GM21619 (cell line): ENCODE measurements at regions not wholly inside any gene's neighbourhood (a gene's known extent, or its start where the extent isn't known, plus 50 kb on each side); places are given as distances from the start of the nearest gene placed in this dataset.
"Not testable (repeated sequence)": the region's sequence is repeated elsewhere in the genome, so short reads cannot be mapped to it uniquely, and the experiment has no call there.

ENCODE experiments used
- ATAC-seq: cut with Tn5 transposase; IDR thresholded peaks from one replicate; pipeline ENCODE4 v1.9.1; 2021; ENCODE audit not compliant: unreplicated experiment

DNA sequence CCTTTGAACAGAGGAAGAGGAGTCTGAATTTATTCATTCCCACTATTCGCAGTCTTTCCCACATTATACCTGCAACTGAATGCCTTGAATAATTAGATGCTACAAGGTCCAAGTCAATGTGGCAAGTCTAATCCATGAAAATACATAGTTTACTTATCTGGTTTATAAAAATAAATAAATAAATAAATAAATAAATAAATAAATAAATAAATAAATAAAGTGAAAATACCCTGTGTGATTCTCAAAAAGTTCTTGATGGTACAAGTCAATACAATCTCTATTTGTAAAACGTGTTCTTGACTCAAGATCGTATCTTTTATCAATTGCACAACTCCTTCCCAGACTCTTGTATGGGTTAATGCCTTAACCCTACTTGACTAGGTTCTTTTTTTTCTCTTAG lies 417.7 kb downstream of the ZWINT start:
- ATAC-seq: no peak

- no peak for ATAC-seq
These were observed 431.8 kb downstream of the ZWINT start for GRCh38 chr10:55929291-55929690.

GRCh38 chr10:55899472-55900147 lies 461.4 kb downstream of the ZWINT start:
- ATAC-seq: not testable (repeated sequence)

DNA sequence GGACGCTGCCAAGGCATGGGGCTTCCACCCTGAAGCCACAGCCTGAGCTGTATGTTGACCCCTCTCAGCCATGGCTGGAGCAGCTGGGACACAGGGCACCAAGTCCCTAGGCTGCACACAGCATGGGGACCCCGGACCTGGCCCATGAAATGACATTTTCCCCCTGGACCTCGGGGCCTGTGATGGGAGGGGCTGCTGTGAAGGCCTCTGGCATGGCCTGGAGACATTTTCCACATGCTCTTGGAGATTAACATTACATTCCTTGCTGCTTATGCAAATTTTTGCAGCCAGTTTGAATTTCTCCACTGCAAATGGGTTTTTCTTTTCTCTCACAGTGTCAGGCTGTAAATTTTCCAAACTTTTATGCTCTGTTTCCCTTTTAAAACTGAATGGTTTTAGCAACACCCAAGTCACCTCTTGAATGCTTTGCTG lies 463.6 kb downstream of the ZWINT start:
- no peak for ATAC-seq

GRCh38 chr10:55892276-55892675 lies 468.8 kb downstream of the ZWINT start:
- no peak for ATAC-seq

GRCh38 chr10:55881588-55881987 lies 479.5 kb downstream of the ZWINT start:
- no peak for ATAC-seq

DNA sequence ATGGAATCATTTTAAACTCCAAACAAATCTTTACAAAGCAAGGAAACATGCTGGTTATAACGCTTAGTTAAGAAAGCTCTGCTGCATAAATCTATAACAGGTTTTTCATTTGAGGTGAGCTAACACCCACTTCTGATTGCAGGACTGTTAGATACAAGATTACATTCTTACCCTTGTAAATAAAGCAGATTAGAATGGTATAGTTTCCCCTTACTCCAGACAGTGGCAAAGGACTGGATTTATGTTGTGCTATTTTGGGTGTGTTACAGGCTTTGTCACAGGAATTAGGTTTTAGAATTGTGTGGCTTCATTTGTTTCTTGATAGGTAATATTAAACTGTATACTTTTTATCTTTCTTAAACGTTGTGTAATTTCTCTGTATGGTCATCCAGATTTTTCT lies 487.6 kb downstream of the ZWINT start:
- no peak for ATAC-seq

DNA sequence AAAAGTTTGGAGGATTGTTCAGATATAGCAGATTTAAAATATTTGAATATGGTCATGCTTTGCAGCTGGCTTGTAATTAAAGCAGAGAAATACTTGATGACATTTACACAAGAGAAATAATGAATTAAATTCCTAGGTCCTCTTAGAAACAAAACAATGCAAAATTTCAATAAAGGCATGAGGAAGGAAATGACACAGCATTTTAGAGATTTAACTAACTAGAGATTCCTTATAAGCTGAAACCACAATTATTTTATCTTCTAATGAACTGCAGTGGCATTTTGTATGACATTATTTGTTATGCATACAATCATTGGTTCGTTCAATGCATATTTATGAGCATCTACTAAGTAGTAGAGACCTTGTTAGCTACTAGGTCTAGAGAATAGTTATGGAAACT lies 490.9 kb downstream of the ZWINT start:
- no peak for ATAC-seq

DNA sequence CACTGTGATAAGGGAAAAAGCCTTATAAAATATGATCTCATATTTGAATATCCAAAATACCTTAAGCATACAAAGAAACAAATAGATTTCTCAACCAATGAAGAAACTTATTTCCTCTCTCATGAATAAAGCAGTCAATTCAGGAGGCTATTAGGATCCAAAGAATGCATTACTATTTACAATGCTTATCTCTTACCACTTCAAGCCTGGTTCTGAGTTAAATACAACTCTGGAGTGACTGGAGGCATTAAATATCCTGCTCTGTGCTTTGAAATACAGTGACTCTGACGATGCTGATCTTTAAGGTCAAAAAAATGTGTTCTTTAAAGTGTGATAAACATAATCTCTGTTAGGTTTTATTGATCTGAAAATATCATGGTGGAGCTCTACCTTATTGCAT lies 493.2 kb downstream of the ZWINT start:
- no peak for ATAC-seq

DNA sequence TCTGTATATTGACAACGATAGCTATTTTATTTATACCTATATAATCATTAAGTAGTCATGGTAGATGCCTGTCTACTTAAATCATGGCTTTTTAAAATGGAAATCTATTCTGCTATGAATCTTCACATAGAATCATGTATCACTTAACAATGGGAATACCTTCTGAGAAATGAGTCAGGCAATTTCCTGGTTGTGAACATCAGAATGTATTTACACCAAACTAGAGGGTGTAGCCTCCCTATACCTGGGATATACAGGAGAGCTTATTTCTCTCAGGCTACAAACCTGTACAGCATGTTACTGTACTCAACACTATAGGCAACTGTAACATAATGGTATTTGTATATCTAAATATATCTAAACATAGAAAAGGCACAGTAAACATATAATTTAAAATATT lies 502.3 kb downstream of the ZWINT start:
- ATAC-seq: no peak

GRCh38 chr10:55852900-55853299 lies 508.2 kb downstream of the ZWINT start:
- no peak for ATAC-seq

GRCh38 chr10:55837273-55837672 lies 523.8 kb downstream of the ZWINT start:
- ATAC-seq: no peak

DNA sequence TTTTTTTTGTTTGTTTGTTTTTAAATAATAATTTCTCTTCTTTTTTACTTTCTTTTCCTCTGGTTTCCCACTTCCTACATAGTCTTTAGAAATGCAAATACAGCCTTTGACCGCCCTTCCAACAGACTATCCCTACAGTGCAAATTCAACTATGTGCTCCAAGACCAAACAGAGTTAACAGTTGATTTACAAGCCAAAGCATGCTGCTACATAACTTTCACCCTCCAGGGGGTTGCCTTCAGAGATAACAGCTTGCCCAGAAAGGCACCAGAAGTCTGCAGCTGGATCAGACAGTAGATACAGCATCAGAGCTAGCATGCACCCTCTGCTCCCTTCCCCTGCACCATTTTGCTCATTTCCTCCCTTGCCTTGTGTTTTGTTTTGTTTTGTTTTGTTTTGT lies 539.0 kb downstream of the ZWINT start:
- no peak for ATAC-seq

DNA sequence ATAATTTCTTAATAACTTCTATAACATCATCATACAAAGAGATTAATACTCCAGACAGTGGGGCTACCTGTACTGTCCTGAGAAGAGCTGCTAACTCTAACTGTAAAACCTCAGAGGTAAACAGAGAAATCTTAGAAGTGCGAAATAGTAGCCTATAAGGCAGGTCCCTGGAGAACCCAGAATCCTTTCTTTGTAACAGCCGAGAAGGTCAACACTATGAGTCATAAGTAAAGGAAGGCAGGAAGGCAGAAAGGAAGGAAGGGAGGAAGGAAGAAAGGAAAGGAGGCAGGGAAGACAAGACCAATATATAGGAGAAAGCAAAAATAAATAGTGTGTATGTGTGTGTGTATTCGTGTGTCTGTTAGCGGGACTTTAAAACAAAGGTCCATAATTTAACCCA lies 540.6 kb downstream of the ZWINT start:
- no peak for ATAC-seq

DNA sequence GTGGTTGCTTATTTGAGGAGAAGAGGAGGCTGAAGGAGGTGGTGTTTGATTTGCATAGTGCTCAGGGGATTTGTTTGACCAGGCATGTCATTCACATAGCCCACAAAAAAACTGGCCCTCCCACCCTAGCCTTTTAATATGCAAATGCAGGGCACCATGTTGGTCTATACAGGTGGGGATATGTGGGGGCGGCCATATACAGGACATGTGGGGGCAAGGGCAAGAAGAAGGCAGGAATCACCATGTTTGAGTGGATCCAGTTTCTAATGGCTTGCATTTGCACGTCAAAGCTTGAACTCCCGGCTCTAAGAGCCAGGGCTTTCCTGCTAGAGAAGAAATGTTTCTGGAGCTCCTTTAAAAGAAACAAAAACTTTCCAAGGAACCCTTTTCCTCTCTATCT lies 541.0 kb downstream of the ZWINT start:
- no peak for ATAC-seq

DNA sequence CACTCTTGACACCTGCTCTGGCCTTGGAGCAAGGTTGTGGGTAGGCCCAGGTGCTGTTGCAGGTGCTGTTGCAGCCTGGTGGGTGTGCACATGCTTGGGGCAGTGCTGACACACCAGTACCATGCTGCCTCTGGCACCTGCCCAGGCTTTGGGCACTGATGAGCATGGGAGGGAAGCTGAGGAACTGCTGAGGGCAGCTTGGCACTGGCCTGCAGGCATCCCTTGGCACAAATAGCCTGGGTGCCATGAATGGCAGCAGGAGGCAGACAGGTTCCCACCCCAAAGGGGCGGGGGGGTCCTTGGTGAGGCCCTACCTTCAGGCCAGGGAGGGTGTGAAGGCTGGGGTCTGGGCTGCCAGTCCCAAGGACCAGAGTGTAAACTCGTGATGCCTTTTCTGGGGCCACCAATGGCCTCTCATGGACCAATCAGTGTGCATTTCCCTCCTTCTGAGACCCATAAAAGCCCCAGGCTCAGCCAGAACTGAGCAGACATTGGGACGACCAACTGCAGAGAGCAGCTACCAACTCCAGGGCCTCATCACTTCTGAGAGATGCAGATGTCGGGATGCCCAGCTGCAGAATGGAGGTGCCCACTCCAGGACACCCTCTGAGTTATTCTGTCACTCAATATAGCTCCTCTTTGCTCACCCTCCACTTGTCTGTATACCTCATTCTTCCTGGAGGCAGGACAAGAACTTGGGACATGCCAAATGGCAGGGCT lies 547.4 kb downstream of the ZWINT start:
- ATAC-seq: no peak

DNA sequence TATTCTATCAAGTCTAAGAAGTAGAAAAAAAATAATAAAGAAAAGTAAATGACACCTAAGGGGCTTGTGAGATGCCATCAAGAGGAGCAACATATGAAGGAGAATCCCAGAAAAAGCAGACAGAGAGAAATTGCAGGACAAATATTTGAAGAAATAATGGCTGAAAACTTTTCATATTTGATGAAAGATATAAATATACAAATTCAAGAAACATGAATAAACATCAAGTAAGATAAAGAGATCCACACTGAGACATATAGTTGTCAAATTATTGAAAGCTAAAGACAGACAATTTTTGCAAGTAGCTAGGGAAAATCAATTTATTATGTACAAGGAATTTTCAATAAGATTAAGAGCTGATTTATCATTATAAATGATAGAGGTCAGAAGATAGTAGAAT lies 558.0 kb downstream of the ZWINT start:
- ATAC-seq: no peak

GRCh38 chr10:55801353-55801661 lies 559.8 kb downstream of the ZWINT start:
- no peak for ATAC-seq

DNA sequence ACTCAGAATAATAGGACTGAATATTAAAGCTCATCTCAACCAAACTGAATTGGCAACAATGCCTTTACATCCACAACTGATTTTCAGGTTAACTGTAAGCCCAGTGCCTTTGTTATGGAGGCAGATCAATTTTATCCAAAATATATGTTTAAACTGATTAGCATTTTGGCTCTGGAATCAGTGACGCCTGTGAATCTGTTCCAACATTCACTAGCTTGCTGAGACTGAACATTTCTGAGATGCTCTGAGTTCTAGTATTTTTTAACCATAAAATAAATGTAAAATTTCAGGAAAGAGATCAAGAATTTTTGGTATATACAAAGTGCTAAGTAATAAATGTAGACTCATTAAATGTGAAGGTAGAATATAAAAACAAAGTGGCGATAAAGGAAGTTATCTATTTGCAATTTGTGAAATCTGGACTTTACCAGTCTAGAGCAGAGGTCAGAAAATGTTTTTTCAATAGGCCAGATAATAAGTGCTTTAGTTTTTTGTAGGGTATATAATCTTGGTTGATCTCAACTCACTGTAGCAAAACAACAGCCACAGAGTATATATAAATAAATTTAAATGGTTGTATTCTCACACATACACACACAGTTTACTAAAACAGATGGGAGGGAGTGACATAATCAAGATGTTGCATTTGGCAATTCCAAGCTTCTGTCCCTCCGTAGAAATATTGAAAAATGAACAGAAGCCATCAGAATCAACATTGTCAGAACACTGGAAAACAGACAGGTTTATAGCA lies 560.3 kb downstream of the ZWINT start:
- no peak for ATAC-seq

DNA sequence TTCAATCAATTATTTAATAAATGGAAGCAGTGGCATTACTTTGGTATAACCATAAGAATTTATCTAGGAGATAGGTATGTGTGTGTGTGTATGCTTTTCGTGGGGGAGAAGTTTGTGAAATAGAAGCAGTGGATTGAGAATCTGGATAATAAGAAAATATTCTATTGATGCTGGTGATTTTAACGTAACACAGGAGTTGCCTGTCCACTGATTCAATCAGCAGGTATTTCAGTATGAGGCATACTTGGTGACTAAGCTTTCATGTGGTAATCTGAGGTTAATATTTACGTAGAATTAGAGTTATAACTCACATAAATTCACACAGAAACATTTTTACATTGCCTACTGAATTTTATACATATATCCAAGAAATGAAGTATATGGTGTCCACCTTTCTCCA lies 568.0 kb downstream of the ZWINT start:
- ATAC-seq: no peak

DNA sequence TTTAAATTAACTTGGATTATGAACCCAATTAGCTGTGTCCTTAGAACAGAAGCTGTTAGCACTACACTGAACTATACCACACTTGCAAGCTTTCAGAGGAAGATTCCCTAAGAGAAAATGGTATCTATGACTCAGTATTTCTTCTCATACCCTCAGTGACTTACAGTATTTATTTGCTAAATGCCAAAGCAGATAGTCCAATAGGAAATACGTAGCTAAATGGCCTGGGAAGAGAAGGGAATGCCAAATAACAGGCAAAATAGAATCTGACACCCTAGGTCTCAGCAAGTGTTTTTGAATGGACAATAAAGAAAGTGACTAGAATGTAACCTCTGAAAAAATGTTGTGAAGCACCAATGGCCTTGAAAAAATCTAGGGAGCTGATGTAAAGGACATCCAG lies 570.8 kb downstream of the ZWINT start:
- not testable (repeated sequence) for ATAC-seq

DNA sequence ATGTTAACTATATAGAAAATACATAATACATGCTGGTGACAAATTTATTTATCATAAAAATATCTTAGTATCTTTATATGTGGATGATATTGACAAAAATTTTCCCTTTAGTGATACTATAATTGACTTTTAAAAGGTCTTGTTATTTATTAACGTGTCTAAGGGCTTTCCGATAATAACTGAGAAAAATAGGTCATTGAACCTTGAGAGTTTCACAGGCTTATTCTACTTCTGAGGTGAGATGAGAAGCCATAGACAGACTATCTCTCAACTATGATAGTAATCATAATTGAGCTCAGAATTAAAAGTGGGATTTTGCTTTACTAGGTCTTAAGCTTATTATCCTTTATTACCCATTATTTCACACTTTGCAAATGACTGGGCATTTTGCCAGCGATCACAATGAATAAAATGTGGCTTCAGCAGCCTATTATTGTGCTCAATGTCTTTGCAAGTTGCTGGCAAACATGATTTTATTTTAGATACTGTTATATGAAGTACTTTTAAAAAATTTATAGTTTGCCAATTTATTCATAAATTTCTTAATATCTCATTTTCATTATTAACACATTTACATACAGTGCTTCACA lies 574.5 kb downstream of the ZWINT start:
- no peak for ATAC-seq
